Skeletal muscle tissue (tissue), 3 donors: ENCODE measurements at regions not wholly inside any gene's neighbourhood (a gene's known extent, or its start where the extent isn't known, plus 50 kb on each side); places are given as distances from the start of the nearest gene placed in this dataset.

Source experiments
- H3K27ac ChIP-seq: one replicate; pipeline ENCODE4 v1.7.0; 2013; ENCODE audit warnings: mild to moderate bottlenecking, low read depth, low read length, inconsistent platforms
- H3K27me3 ChIP-seq, 3 donors: one replicate each; pipeline ENCODE4 v1.7.0; 2013; ENCODE audit warnings: low read length in 3 of 3; ENCODE audit not compliant: control insufficient read depth in 3 of 3, insufficient read depth in 3 of 3
- H3K36me3 ChIP-seq, 3 donors: one replicate each; pipeline ENCODE4 v1.7.0; 2013; ENCODE audit warnings: low read length in 3 of 3; ENCODE audit not compliant: control insufficient read depth in 3 of 3, insufficient read depth in 3 of 3
- H3K4me1 ChIP-seq, 3 donors: one replicate each; pipeline ENCODE4 v1.7.0; 2013; ENCODE audit warnings: low read length in 3 of 3, mild to moderate bottlenecking in 3 of 3; ENCODE audit not compliant: control insufficient read depth in 3 of 3, insufficient read depth in 3 of 3
- H3K4me3 ChIP-seq, 3 donors: one replicate each; pipeline ENCODE4 v1.7.0; 2013; ENCODE audit warnings: low read length in 3 of 3
- H3K9ac ChIP-seq, 3 donors: one replicate each; pipeline ENCODE4 v1.7.0; 2013; ENCODE audit warnings: low read length in 3 of 3, mild to moderate bottlenecking in 3 of 3, moderate library complexity in 2 of 3, low read depth in 1 of 3
- H3K9me3 ChIP-seq, 3 donors: one replicate each; pipeline ENCODE4 v1.7.0; 2013; ENCODE audit warnings: low read length in 3 of 3; ENCODE audit not compliant: control insufficient read depth in 3 of 3
- donor health status: Osteomylitis.

DNA sequence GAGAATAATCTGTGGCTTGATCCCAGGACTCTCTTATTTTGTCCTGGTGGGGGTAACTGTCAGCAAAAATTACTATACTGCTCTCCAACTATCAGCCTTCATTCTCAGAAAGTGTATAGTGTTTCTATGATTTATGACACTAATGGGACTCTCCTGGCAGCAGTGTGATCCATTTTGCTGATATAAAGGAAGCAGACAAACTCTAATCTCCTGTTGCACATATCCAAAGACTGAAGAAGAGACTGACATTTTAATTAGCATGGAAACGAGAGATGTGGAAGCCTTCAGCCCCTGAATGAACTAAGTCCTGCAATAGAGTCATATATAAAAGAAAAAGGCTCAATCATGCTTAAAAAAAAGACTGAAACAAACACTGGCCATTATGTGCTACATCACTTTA, 127.8 kb upstream of the SSTR1 start:
- Histone ChIP-seq H3K4me3 (no peak overlapping the region), H3K9me3 (peaks cover 0 to 2% (median 0%) of the 10 kb centered on the region in 3 donors), H3K9ac (no peak overlapping the region), H3K4me1 (no peaks in the 10 kb centered on the region), H3K27me3 (no peaks in the 10 kb centered on the region), H3K27ac (no peak overlapping the region), H3K36me3 (no peaks in the 10 kb centered on the region)

DNA sequence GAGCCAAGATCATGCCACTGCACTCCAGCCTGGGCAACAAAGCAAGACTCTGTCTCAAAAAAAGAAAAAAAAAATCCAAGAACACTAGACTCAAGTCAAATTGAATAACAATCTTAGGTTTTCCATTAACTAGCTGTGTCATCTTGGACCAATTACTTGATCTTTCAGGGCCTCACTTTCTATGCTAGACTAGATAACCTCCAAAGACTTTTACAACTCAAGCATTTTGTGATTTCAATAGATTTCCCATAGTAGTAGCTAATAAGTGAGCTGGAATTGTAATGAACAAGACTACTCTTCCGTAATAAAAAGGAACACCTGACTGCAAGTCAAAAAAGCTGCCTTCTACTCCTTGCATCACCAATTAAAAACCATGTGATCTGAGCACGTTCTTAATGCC, 127.0 kb upstream of the SSTR1 start:
- Histone ChIP-seq H3K9ac (no peak overlapping the region), H3K36me3 (no peaks in the 10 kb centered on the region), H3K27ac (no peak overlapping the region), H3K27me3 (no peaks in the 10 kb centered on the region), H3K9me3 (no peaks in the 10 kb centered on the region), H3K4me1 (no peaks in the 10 kb centered on the region), H3K4me3 (no peak overlapping the region)

GRCh38 chr14:38083039-38083438, 124.7 kb upstream of the SSTR1 start:
- Histone ChIP-seq H3K27ac (no peak overlapping the region), H3K9me3 (no peaks in the 10 kb centered on the region), H3K27me3 (no peaks in the 10 kb centered on the region), H3K36me3 (no peaks in the 10 kb centered on the region), H3K4me1 (no peaks in the 10 kb centered on the region), H3K4me3 (no peak overlapping the region), H3K9ac (no peak overlapping the region)

DNA sequence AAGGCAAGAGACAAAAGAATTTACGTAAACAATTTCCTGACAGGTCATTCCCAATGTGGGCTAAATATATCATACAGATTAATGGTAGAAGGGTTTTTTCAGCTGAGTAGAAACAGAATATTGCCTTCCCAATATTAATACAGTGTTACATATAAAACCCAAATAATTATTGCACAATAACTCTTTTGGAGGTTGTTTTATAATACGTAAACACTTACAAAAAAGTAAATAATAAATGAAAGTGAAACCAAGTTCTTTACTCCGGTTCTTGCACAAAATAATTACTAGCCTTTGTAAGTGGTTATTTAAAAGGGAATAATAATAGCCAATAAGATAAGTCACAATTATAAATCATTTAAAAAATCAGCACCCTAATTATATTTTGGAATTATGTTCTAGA, 118.6 kb upstream of the SSTR1 start:
- Histone ChIP-seq H3K4me1 (no peaks in the 10 kb centered on the region), H3K36me3 (no peaks in the 10 kb centered on the region), H3K4me3 (peak overlapping the region in 2 of 3 donors; percentile 3 to 44), H3K27me3 (no peaks in the 10 kb centered on the region), H3K9me3 (peaks cover 0 to 7% (median 3%) of the 10 kb centered on the region in 3 donors), H3K9ac (no peak overlapping the region), H3K27ac (no peak overlapping the region)

GRCh38 chr14:38090506-38090905, 117.2 kb upstream of the SSTR1 start:
- no peak overlapping the region for H3K27ac ChIP-seq
- H3K4me3 ChIP-seq: no peak overlapping the region
- no peaks in the 10 kb centered on the region for H3K36me3 ChIP-seq
- no peak overlapping the region for H3K9ac ChIP-seq
- H3K9me3 ChIP-seq: peaks cover 2 to 7% (median 3%) of the 10 kb centered on the region in 3 donors
- no peaks in the 10 kb centered on the region for H3K4me1 ChIP-seq
- H3K27me3 ChIP-seq: no peaks in the 10 kb centered on the region

DNA sequence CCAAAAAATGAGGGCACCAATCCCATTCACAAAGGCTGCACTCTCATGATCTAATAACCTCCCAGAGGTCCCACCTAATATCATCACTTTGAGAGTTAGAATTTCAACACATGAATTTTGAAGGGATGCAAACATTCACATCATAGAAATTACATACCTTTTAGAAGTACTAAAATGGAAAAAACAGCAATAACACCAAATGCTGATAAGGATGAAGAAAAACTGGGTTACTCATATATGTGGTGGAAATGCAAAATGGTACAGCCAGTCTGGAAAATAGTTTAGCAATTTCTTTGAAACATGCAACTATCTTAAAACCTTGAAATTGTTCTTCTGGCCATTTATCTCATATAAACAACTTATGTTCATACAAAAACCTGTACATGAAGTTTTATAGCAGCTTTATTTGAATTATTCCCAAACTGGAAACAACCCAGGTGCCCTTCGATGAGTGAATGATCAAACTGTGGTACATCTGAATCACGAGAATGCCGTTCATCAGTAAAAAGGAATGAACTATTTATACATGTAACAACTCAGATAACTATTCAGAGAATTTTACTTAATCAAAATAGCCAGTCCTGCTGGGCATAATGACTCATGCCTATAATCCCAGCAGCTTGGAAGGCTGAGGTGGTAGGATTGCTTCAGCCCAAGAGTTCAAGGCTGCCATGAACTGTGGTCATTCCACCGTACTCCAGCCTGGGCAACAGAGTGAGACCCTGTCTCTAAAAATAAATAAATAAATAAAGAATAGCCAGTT, 109.4 kb upstream of the SSTR1 start:
- Histone ChIP-seq H3K27ac (no peak overlapping the region), H3K27me3 (no peaks in the 10 kb centered on the region), H3K4me3 (no peak overlapping the region), H3K9ac (no peak overlapping the region), H3K9me3 (peaks cover 3 to 6% (median 4%) of the 10 kb centered on the region in 3 donors), H3K4me1 (no peaks in the 10 kb centered on the region), H3K36me3 (no peaks in the 10 kb centered on the region)

DNA sequence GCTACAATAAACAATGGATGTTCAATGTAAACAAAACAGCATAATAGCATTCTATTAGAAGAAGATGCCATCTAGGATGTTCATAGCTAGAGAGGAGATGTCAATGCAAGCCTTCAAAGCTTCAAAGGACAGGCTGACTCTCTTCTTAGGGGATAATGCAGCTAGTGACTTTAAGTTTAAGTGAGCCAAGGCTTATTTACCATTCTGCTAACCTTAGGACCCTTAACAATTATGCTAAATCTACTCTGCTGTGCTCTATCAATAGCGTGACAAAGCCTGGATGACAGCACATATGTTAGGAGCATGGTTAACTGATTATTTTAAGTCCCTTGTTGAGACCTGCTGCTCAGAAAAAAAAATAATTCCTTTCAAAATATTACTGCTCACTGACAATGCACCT, 106.0 kb upstream of the SSTR1 start:
- no peak overlapping the region for H3K9ac ChIP-seq
- no peaks in the 10 kb centered on the region for H3K36me3 ChIP-seq
- no peaks in the 10 kb centered on the region for H3K4me1 ChIP-seq
- H3K4me3 ChIP-seq: no peak overlapping the region
- H3K27me3 ChIP-seq: no peaks in the 10 kb centered on the region
- peaks cover 3 to 4% (median 3%) of the 10 kb centered on the region in 3 donors for H3K9me3 ChIP-seq
- no peak overlapping the region for H3K27ac ChIP-seq

DNA sequence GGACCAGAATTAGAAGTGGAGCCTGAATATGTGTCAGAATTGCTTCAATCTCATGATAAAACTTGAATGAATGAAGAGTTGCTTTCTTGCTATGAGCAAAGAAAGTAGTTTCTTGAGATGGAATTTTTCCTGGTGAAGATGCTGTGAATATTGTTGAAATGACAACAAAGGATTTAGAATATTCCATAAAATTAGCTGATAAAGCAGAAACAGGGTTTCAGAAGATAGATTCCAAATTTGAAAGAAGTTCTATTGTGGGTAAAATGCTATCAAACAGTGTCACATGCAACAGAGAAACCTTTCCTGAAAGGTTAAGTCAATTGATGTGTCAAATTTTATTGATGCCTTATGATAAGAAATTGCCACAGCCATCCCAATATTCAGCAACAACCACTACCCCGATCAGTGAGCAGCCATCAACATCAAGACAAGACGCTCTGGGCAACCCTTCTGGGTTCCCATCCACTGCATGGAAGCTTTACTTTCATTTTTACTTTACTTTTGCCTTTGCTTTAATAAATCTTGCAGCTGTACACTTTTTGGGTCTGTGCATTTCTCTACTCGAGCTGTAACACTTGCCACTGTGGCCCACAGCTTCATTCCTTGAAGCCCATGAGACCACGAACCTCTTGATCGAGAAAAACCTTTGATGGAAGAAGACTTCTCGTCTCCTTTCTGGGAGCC, 104.0 kb upstream of the SSTR1 start:
- H3K9me3 ChIP-seq: peaks cover 3 to 4% (median 3%) of the 10 kb centered on the region in 3 donors
- H3K4me3 ChIP-seq: no peak overlapping the region
- H3K9ac ChIP-seq: no peak overlapping the region
- no peaks in the 10 kb centered on the region for H3K4me1 ChIP-seq
- no peaks in the 10 kb centered on the region for H3K27me3 ChIP-seq
- no peak overlapping the region for H3K27ac ChIP-seq
- no peaks in the 10 kb centered on the region for H3K36me3 ChIP-seq

GRCh38 chr14:38105106-38105702, 102.5 kb upstream of the SSTR1 start:
- Histone ChIP-seq H3K4me1 (no peaks in the 10 kb centered on the region), H3K27me3 (no peaks in the 10 kb centered on the region), H3K4me3 (no peak overlapping the region), H3K36me3 (no peaks in the 10 kb centered on the region), H3K27ac (no peak overlapping the region), H3K9ac (no peak overlapping the region), H3K9me3 (peaks cover 0 to 4% (median 3%) of the 10 kb centered on the region in 3 donors)

DNA sequence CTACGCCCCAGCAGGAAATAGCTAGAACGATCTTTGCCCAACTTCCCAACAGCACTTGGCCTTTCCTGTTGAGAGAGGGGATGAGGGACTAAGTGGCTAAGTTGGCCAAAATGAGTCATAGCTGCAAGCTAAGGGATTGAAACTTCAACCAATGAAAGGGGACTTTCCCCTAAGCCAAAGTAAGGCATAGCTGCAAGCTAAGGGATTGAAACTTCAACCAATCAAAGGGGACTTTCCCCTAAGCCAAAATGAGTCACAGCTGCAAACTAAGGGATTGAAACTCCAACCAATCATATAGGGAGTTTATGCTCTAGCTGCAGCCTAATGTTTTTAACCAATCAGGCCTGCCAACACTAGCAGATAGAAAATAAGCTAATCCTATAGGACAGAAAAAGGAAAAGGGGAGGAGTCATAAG, 100.5 kb upstream of the SSTR1 start:
- Histone ChIP-seq H3K36me3 (no peaks in the 10 kb centered on the region), H3K27me3 (no peaks in the 10 kb centered on the region), H3K4me3 (no peak overlapping the region), H3K4me1 (no peaks in the 10 kb centered on the region), H3K27ac (no peak overlapping the region), H3K9me3 (no peaks in the 10 kb centered on the region), H3K9ac (no peak overlapping the region)
